Loucy (cell line): ENCODE measurements at regions not wholly inside any gene's neighbourhood (a gene's known extent, or its start where the extent isn't known, plus 50 kb on each side); places are given as distances from the start of the nearest gene placed in this dataset.

Source experiments
- CTCF ChIP-seq: fragments of 200-600 bp; sonication (generic); conservative IDR thresholded peaks from 2 replicates; pipeline ENCODE4 v1.5.1; 2014; ENCODE audit warnings: mild to moderate bottlenecking, antibody characterized with exemption, low read length
- EZH2phosphoT487 ChIP-seq: fragments of 200-600 bp; IDR thresholded peaks from 2 replicates; pipeline ENCODE4 v1.6.1; 2018; ENCODE audit warnings: antibody characterized with exemption, mild to moderate bottlenecking, moderate library complexity, borderline replicate concordance

GRCh38 chr2:16860627-16861026 lies 195.0 kb upstream of the CYRIA start:
- TF ChIP-seq CTCF = no peak
- TF ChIP-seq EZH2phosphoT487 = no peak
